SU-DHL-6 (cell line): ENCODE measurements at regions not wholly inside any gene's neighbourhood (a gene's known extent, or its start where the extent isn't known, plus 50 kb on each side); places are given as distances from the start of the nearest gene placed in this dataset.

Experiments
- H2AFZ ChIP-seq: fragments of 200-600 bp; sonication (generic); 2 replicates; pipeline ENCODE4 v1.6.1; 2014; ENCODE audit warnings: low read depth, mild to moderate bottlenecking, moderate library complexity, mixed read lengths, antibody characterized with exemption, low read length; ENCODE audit not compliant: severe bottlenecking
- H3F3A ChIP-seq: fragments of 200-600 bp; shearing (Covaris generic); 2 replicates; pipeline ENCODE4 v1.6.0; 2016; ENCODE audit warnings: antibody characterized with exemption, mild to moderate bottlenecking; ENCODE audit not compliant: insufficient read depth
- H3K27ac ChIP-seq: fragments of 200-600 bp; sonication (generic); 2 replicates; pipeline ENCODE4 v1.5.1; 2016; ENCODE audit warnings: low read depth, mild to moderate bottlenecking, low read length, moderate library complexity, mixed read lengths
- H3K27me3 ChIP-seq: fragments of 200-600 bp; sonication (generic), shearing (Covaris generic); 2 replicates; pipeline ENCODE4 v1.6.0; 2014; ENCODE audit warnings: mild to moderate bottlenecking, low read length
- H3K36me3 ChIP-seq: fragments of 200-600 bp; sonication (generic); 2 replicates; pipeline ENCODE4 v1.6.1; 2014; ENCODE audit warnings: mild to moderate bottlenecking, low read length, mixed read lengths
- H3K4me2 ChIP-seq: fragments of 300-600, 200-600 bp; shearing (Covaris generic), sonication (generic); 2 replicates; pipeline ENCODE4 v1.6.0; 2014; ENCODE audit warnings: low read length, low read depth, mild to moderate bottlenecking; ENCODE audit not compliant: poor library complexity, severe bottlenecking
- H3K4me3 ChIP-seq: fragments of 200-600 bp; sonication (generic); 2 replicates; pipeline ENCODE4 v1.5.1; 2014; ENCODE audit warnings: antibody characterized with exemption, low read length, mild to moderate bottlenecking, mixed read lengths; ENCODE audit not compliant: insufficient read depth, poor library complexity, severe bottlenecking
- H3K79me2 ChIP-seq: fragments of 200-600 bp; sonication (generic); 2 replicates; pipeline ENCODE4 v1.6.1; 2014; ENCODE audit warnings: mild to moderate bottlenecking, low read length, moderate library complexity; ENCODE audit not compliant: insufficient read depth
- H3K9ac ChIP-seq: fragments of 200-600 bp; sonication (generic); 2 replicates; pipeline ENCODE4 v1.7.0; 2014; ENCODE audit warnings: mild to moderate bottlenecking, low read length
- H3K9me2 ChIP-seq: fragments of 200-600 bp; sonication (generic); replicated peaks from 2 replicates; pipeline ENCODE4 v1.6.1; 2014; ENCODE audit warnings: low read length; ENCODE audit not compliant: insufficient read depth
- H3K9me3 ChIP-seq: fragments of 200-600 bp; sonication (generic); 2 replicates; pipeline ENCODE4 v1.6.1; 2014; ENCODE audit warnings: low read length, mixed read lengths; ENCODE audit not compliant: insufficient read depth
- H4K20me1 ChIP-seq: fragments of 200-600 bp; sonication (generic); 2 replicates; pipeline ENCODE4 v1.6.1; 2014; ENCODE audit warnings: low read depth, mild to moderate bottlenecking, antibody characterized with exemption, low read length, moderate library complexity, mixed read lengths
- CTCF ChIP-seq: fragments of 200-600 bp; sonication (generic); IDR thresholded peaks from one replicate; pipeline ENCODE4 v1.5.1; 2017; ENCODE audit warnings: antibody characterized with exemption, mild to moderate bottlenecking, low read length, moderate library complexity; ENCODE audit not compliant: insufficient read depth, poor library complexity, severe bottlenecking
- EZH2phosphoT487 ChIP-seq: fragments of 200-600 bp; sonication (generic), shearing (Covaris generic); conservative IDR thresholded peaks from 2 replicates; pipeline ENCODE4 v1.6.1; 2018; ENCODE audit warnings: mild to moderate bottlenecking, antibody characterized with exemption, low read length, moderate library complexity, mixed read lengths

GRCh38 chr5:125750861-125751186 is 672.4 kb upstream of the GRAMD2B start:
- Histone ChIP-seq H3F3A (no peaks in the 10 kb centered on the region), H3K9me2 (no peaks in the 10 kb centered on the region), H3K27me3 (no peaks in the 10 kb centered on the region), H3K36me3 (no peaks in the 10 kb centered on the region), H3K4me2 (no peak overlapping the region), H3K79me2 (no peaks in the 10 kb centered on the region), H3K27ac (no peak overlapping the region), H3K9me3 (no peaks in the 10 kb centered on the region), H3K4me3 (no peak overlapping the region), H3K9ac (no peak overlapping the region), H4K20me1 (no peaks in the 10 kb centered on the region), H2AFZ (no peak overlapping the region)
- TF ChIP-seq CTCF (no peak), EZH2phosphoT487 (no peak)

GRCh38 chr5:125756456-125756855 is 666.8 kb upstream of the GRAMD2B start:
- Histone ChIP-seq H3K9me2 (no peaks in the 10 kb centered on the region), H3K27ac (no peak overlapping the region), H3K79me2 (no peaks in the 10 kb centered on the region), H3K9ac (no peak overlapping the region), H4K20me1 (no peaks in the 10 kb centered on the region), H3K27me3 (no peaks in the 10 kb centered on the region), H2AFZ (no peak overlapping the region), H3F3A (peaks cover 5% of the 10 kb centered on the region; the same call in 1 of the 2 replicates), H3K4me3 (no peak overlapping the region), H3K36me3 (no peaks in the 10 kb centered on the region), H3K4me2 (no peak overlapping the region), H3K9me3 (no peaks in the 10 kb centered on the region)
- TF ChIP-seq EZH2phosphoT487 (no peak), CTCF (no peak)

GRCh38 chr5:125766706-125767105 is 656.5 kb upstream of the GRAMD2B start:
- no peak for TF ChIP-seq CTCF
- TF ChIP-seq EZH2phosphoT487, result no peak
- H3K9me3 ChIP-seq, result no peaks in the 10 kb centered on the region
- no peaks in the 10 kb centered on the region for H3K9me2 ChIP-seq
- H2AFZ ChIP-seq, result no peak overlapping the region
- H3F3A ChIP-seq, result no peaks in the 10 kb centered on the region
- H4K20me1 ChIP-seq, result no peaks in the 10 kb centered on the region; the same call in 1 of the 2 replicates
- no peaks in the 10 kb centered on the region for H3K27me3 ChIP-seq
- H3K36me3 ChIP-seq, result no peaks in the 10 kb centered on the region
- H3K9ac ChIP-seq, result no peak overlapping the region
- no peak overlapping the region for H3K4me3 ChIP-seq
- H3K79me2 ChIP-seq, result no peaks in the 10 kb centered on the region
- H3K4me2 ChIP-seq, result no peak overlapping the region
- no peak overlapping the region for H3K27ac ChIP-seq

- no peak overlapping the region for H3K27ac ChIP-seq
- H3K79me2 ChIP-seq, result no peaks in the 10 kb centered on the region
- no peak overlapping the region for H2AFZ ChIP-seq
- no peak overlapping the region for H3K4me3 ChIP-seq
- H4K20me1 ChIP-seq, result no peaks in the 10 kb centered on the region
- TF ChIP-seq CTCF (no peak), EZH2phosphoT487 (no peak)
- H3K9me2 ChIP-seq, result no peaks in the 10 kb centered on the region
- H3K36me3 ChIP-seq, result no peaks in the 10 kb centered on the region
- H3K9ac ChIP-seq, result no peak overlapping the region
- no peaks in the 10 kb centered on the region for H3K9me3 ChIP-seq
- H3F3A ChIP-seq, result no peaks in the 10 kb centered on the region
- H3K27me3 ChIP-seq, result no peaks in the 10 kb centered on the region
- no peak overlapping the region for H3K4me2 ChIP-seq
These were observed 647.3 kb upstream of the GRAMD2B start for GRCh38 chr5:125775896-125776295.
